ENCODE measurements at regions not wholly inside any gene's neighbourhood (a gene's known extent, or its start where the extent isn't known, plus 50 kb on each side); places are given as distances from the start of the nearest gene placed in this dataset.

DNA sequence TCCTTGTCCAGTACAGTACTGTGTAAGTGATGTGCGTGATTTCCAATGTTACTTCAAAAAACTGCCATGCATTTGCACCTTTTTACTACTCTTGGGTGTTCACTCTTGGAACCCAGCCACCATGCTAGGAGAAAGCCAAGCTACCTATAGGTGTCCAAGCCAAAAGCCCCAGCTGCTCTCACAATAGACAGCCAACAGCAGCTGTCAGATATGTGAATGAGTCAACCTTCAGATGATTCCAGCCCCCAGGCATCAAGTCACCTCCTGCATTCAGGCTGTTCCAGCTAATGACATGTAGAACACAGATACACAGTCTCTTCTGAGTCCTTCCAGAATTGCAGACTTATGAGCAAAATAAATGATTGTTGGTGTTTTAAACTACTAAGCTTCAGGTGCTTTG is 417.7 kb upstream of the TGFBR2 start:
- DNase-seq (ENCODE audit: extremely low spot score) = no peak
- ChIA-PET POLR2A (no interaction called here), CTCF (no interaction called here)
- TF ChIP-seq HDGF (IDR thresholded peaks at IDR 0.05; ENCODE audit: borderline replicate concordance) (no peak), TARDBP (IDR thresholded peaks at IDR 0.05) (no peak), ZNF384 (IDR thresholded peaks at IDR 0.05) (no peak), CTBP1 (IDR thresholded peaks at IDR 0.05; ENCODE audit: borderline replicate concordance) (no peak), FOXK2 (IDR thresholded peaks at IDR 0.05) (no peak), FOXM1 (IDR thresholded peaks at IDR 0.05; ENCODE audit: borderline replicate concordance) (no peak), ELF4 (IDR thresholded peaks at IDR 0.05) (no peak), L3MBTL2 (conservative IDR thresholded peaks at IDR 0.05) (no peak), ARNT (IDR thresholded peaks at IDR 0.05) (no peak), SUZ12 (IDR thresholded peaks at IDR 0.05) (no peak), NFRKB (IDR thresholded peaks at IDR 0.05) (no peak)

DNA sequence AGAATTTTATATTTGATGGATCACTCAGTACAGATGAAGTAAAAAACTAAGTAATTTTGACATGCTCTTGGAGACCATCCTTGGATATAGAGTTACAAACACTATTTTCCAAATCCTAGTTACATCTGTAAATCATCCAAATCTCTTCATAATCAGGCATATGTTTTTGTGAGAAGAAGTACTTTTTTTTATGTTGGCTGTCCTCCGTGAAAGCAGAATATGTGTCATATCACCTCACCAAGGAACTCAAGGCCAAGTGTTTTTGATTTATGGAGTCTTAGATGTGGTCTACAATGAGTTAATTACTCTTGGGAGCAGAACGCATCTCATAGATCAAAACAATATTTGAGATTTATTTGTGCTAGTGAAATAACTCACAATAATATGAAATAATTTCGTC is 416.5 kb upstream of the TGFBR2 start:
- TF ChIP-seq FOXA1 (IDR thresholded peaks at IDR 0.05) (no peak), FOXK2 (IDR thresholded peaks at IDR 0.05) (no peak), NFRKB (IDR thresholded peaks at IDR 0.05) (no peak), BHLHE40 (IDR thresholded peaks at IDR 0.05; ENCODE audit: borderline replicate concordance) (no peak), TARDBP (IDR thresholded peaks at IDR 0.05) (no peak), L3MBTL2 (conservative IDR thresholded peaks at IDR 0.05) (no peak), HDGF (IDR thresholded peaks at IDR 0.05; ENCODE audit: borderline replicate concordance) (no peak), ZNF384 (IDR thresholded peaks at IDR 0.05) (no peak), ARNT (IDR thresholded peaks at IDR 0.05) (no peak)
- TF ChIP-seq, protein P1, sequence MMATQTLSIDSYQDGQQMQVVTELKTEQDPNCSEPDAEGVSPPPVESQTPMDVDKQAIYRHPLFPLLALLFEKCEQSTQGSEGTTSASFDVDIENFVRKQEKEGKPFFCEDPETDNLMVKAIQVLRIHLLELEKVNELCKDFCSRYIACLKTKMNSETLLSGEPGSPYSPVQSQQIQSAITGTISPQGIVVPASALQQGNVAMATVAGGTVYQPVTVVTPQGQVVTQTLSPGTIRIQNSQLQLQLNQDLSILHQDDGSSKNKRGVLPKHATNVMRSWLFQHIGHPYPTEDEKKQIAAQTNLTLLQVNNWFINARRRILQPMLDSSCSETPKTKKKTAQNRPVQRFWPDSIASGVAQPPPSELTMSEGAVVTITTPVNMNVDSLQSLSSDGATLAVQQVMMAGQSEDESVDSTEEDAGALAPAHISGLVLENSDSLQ (IDR thresholded peaks at IDR 0.05) = no peak
- CTCF ChIA-PET = interaction anchor here (1.4 kb wide), 1 partner anchor 9 kb away, joined by 4 read pairs; no protein-coding TSS in a partner anchor
- DNase-seq (ENCODE audit: extremely low spot score) = no peak
- POLR2A ChIA-PET = no interaction called here

DNA sequence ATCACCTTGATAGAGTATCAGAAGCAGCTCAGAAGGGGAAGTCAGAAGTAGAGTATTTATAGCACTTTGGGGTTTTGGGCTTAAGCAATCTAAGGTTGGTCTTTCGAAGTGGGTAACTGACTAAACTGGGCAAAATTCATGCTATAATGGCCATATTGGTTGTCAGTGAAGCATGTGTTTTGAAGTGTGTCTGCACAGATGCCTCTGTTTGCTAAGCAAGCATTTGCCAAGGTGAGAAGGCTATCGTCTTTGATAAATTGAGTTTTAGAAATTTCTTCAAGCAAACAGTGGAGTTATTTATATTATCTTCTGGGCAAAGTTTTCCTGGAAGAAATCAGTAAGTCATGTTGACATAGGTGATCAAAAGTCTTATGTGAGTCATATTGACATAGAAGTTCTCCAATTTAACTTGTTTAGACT is 412.8 kb upstream of the TGFBR2 start:
- ChIA-PET POLR2A (no interaction called here), CTCF (no interaction called here)
- TF ChIP-seq, protein P1 (IDR thresholded peaks at IDR 0.05) = no peak
- no peak for TF ChIP-seq NFRKB (IDR thresholded peaks at IDR 0.05)
- no peak for TF ChIP-seq ARNT (IDR thresholded peaks at IDR 0.05)
- TF ChIP-seq FOXK2 (IDR thresholded peaks at IDR 0.05) = no peak
- no peak for TF ChIP-seq ZNF384 (IDR thresholded peaks at IDR 0.05)
- no peak for TF ChIP-seq L3MBTL2 (conservative IDR thresholded peaks at IDR 0.05)
- no peak for TF ChIP-seq SUZ12 (IDR thresholded peaks at IDR 0.05)
- TF ChIP-seq BHLHE40 (IDR thresholded peaks at IDR 0.05; ENCODE audit: borderline replicate concordance) = no peak
- no peak for TF ChIP-seq SP1 (IDR thresholded peaks at IDR 0.05)
- TF ChIP-seq ELF4 (IDR thresholded peaks at IDR 0.05) = no peak
- DNase-seq (ENCODE audit: extremely low spot score) = no peak

DNA sequence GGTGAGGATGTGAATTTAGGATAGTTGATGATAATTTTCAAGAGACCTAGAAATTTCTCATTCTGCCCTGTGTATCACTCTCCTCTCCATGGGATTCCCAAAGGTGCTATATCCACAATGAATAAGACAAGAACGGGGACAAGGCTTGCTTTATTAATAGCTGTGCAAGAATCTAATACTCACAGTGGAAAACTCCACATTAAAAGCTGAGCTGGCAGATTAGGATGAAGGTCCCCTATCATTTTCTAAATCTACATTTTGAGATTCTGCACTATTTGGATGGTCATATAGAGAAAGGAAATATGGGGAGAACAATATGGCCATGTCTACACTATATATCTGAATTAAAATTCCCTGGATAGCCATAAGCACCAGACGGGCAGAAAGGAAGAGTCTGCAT is 411.0 kb upstream of the TGFBR2 start:
- DNase-seq (ENCODE audit: extremely low spot score) = no peak
- TF ChIP-seq ZNF384 (IDR thresholded peaks at IDR 0.05) (no peak), SP1 (IDR thresholded peaks at IDR 0.05) (no peak), CTBP1 (IDR thresholded peaks at IDR 0.05; ENCODE audit: borderline replicate concordance) (no peak), HDGF (IDR thresholded peaks at IDR 0.05; ENCODE audit: borderline replicate concordance) (no peak), FOXA1 (IDR thresholded peaks at IDR 0.05) (no peak), L3MBTL2 (conservative IDR thresholded peaks at IDR 0.05) (no peak), FOXK2 (IDR thresholded peaks at IDR 0.05) (no peak), ARNT (IDR thresholded peaks at IDR 0.05) (no peak), LEF1 (IDR thresholded peaks at IDR 0.05; ENCODE audit: borderline replicate concordance) (no peak), TARDBP (IDR thresholded peaks at IDR 0.05) (no peak), BHLHE40 (IDR thresholded peaks at IDR 0.05; ENCODE audit: borderline replicate concordance) (no peak), NFRKB (IDR thresholded peaks at IDR 0.05) (no peak), FOXM1 (IDR thresholded peaks at IDR 0.05; ENCODE audit: borderline replicate concordance) (no peak), ELF4 (IDR thresholded peaks at IDR 0.05) (no peak), SUZ12 (IDR thresholded peaks at IDR 0.05) (no peak)
- TF ChIP-seq, protein P1 (IDR thresholded peaks at IDR 0.05) = no peak
- ChIA-PET CTCF (interaction anchor here (0.6 kb wide), 2 partner anchors 150 to 155 kb away, joined by 3 read pairs; no protein-coding TSS in a partner anchor), POLR2A (no interaction called here)

DNA sequence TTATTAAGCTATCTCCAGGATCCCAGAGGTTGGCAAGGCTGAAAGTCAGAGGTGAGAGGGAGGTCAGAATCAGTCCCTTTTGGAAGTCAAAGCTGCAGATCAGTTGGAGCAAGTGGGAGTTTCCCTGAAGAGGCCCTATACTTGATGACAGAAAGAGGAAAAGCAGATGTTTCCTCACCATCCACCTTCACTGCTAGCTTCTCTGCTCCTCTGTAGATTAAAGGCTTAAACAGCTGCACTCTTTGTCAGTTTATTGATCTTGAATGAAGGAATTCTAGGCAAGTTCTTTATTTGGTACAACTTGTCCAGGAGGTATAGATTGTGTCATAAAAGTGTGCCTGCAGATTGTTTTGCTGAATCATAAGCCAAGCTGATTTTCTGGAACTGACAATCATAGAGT is 408.2 kb upstream of the TGFBR2 start:
- POLR2A ChIA-PET = no interaction called here

More for the DNA sequence above, 408.2 kb upstream of the TGFBR2 start:
- DNase-seq (ENCODE audit: extremely low spot score) = no peak
- CTCF ChIA-PET = interaction anchor here (0.6 to 2.8 kb wide), 5 partner anchors 12 to 669 kb away, joined by 3 to 26 read pairs (median 4); no protein-coding TSS in a partner anchor
- TF ChIP-seq FOXM1 (IDR thresholded peaks at IDR 0.05; ENCODE audit: borderline replicate concordance) (no peak), FOXA1 (IDR thresholded peaks at IDR 0.05) (no peak), ELF4 (IDR thresholded peaks at IDR 0.05) (no peak), LEF1 (IDR thresholded peaks at IDR 0.05; ENCODE audit: borderline replicate concordance) (no peak), NFRKB (IDR thresholded peaks at IDR 0.05) (no peak), ARNT (IDR thresholded peaks at IDR 0.05) (no peak), SP1 (IDR thresholded peaks at IDR 0.05) (no peak), L3MBTL2 (conservative IDR thresholded peaks at IDR 0.05) (no peak), ZNF384 (IDR thresholded peaks at IDR 0.05) (no peak), BHLHE40 (IDR thresholded peaks at IDR 0.05; ENCODE audit: borderline replicate concordance) (no peak), TARDBP (IDR thresholded peaks at IDR 0.05) (no peak), SUZ12 (IDR thresholded peaks at IDR 0.05) (no peak), HDGF (IDR thresholded peaks at IDR 0.05; ENCODE audit: borderline replicate concordance) (no peak), FOXK2 (IDR thresholded peaks at IDR 0.05) (no peak)
- TF ChIP-seq, protein P1 (IDR thresholded peaks at IDR 0.05) = no peak

Data from HEK293T (cell line).